Effector CD4-positive, alpha-beta T cell (primary cell): ENCODE measurements at regions not wholly inside any gene's neighbourhood (a gene's known extent, or its start where the extent isn't known, plus 50 kb on each side); places are given as distances from the start of the nearest gene placed in this dataset.

ENCODE experiments used
- DNase-seq: peaks from one replicate; pipeline ENCODE4 v3.0.0-alpha.2; 2020

- no peak for DNase-seq
These were observed 226.9 kb downstream of the CDC5L start for GRCh38 chr6:44614396-44614795.

GRCh38 chr6:44615621-44616020, 228.1 kb downstream of the CDC5L start:
- DNase-seq: no peak

- no peak for DNase-seq
These were observed 229.9 kb downstream of the CDC5L start for GRCh38 chr6:44617416-44617815.

GRCh38 chr6:44618371-44618770, 230.9 kb downstream of the CDC5L start:
- no peak for DNase-seq

GRCh38 chr6:44620922-44621321, 233.4 kb downstream of the CDC5L start:
- DNase-seq: no peak

GRCh38 chr6:44621846-44622245, 234.3 kb downstream of the CDC5L start:
- no peak for DNase-seq

GRCh38 chr6:44622555-44622954, 235.0 kb downstream of the CDC5L start:
- DNase-seq: no peak

GRCh38 chr6:44622956-44623355, 235.4 kb downstream of the CDC5L start:
- no peak for DNase-seq

GRCh38 chr6:44624226-44624625, 236.7 kb downstream of the CDC5L start:
- no peak for DNase-seq

GRCh38 chr6:44624936-44625573, 237.5 kb downstream of the CDC5L start:
- DNase-seq: no peak

- no peak for DNase-seq
These were observed 238.5 kb downstream of the CDC5L start for GRCh38 chr6:44625996-44626395.

GRCh38 chr6:44626616-44627015, 239.1 kb downstream of the CDC5L start:
- DNase-seq: no peak

GRCh38 chr6:44627091-44627882, 239.8 kb downstream of the CDC5L start:
- DNase-seq: no peak

- DNase-seq: no peak
These were observed 240.4 kb downstream of the CDC5L start for GRCh38 chr6:44627883-44628271.

GRCh38 chr6:44628347-44628746, 240.8 kb downstream of the CDC5L start:
- DNase-seq: no peak

GRCh38 chr6:44629636-44630035, 242.1 kb downstream of the CDC5L start:
- no peak for DNase-seq

- DNase-seq: no peak
These were observed 242.9 kb downstream of the CDC5L start for GRCh38 chr6:44630125-44631028.

GRCh38 chr6:44631968-44632367, 244.5 kb downstream of the CDC5L start:
- no peak for DNase-seq

GRCh38 chr6:44634321-44634720, 246.8 kb downstream of the CDC5L start:
- no peak for DNase-seq

GRCh38 chr6:44635486-44635885, 248.0 kb downstream of the CDC5L start:
- no peak for DNase-seq

GRCh38 chr6:44636561-44637248, 249.2 kb downstream of the CDC5L start:
- no peak for DNase-seq

- DNase-seq: no peak
These were observed 254.0 kb downstream of the CDC5L start for GRCh38 chr6:44641344-44642031.
